SK-N-SH (cell line): ENCODE measurements at regions not wholly inside any gene's neighbourhood (a gene's known extent, or its start where the extent isn't known, plus 50 kb on each side); places are given as distances from the start of the nearest gene placed in this dataset.

Source experiments
- CTCF ChIP-seq: fragments of 200-600 bp; sonication (generic); IDR thresholded peaks from 2 replicates; pipeline ENCODE4 v1.6.1; 2017; ENCODE audit warnings: antibody characterized with exemption, mild to moderate bottlenecking, moderate library complexity
- ELF1 ChIP-seq: IDR thresholded peaks from 2 replicates; pipeline ENCODE4 v1.4.0; 2012
- EP300 ChIP-seq, 2 experiments: IDR thresholded peaks; 2 replicates each; pipeline versions ENCODE4 v1.4.0 to v1.6.1; 2012; ENCODE audit warnings: borderline replicate concordance in 1 of 2, low read depth in 1 of 2, low read length in 1 of 2
- GABPA ChIP-seq: IDR thresholded peaks from 2 replicates; pipeline ENCODE4 v1.4.0; 2012; ENCODE audit warnings: low read depth, mild to moderate bottlenecking
- MAX ChIP-seq: IDR thresholded peaks from 2 replicates; pipeline ENCODE4 v1.4.0; 2012; ENCODE audit warnings: low read depth
- POLR2AphosphoS5 ChIP-seq: IDR thresholded peaks from 2 replicates; pipeline ENCODE4 v1.6.1; 2012; ENCODE audit warnings: low read depth, low read length
- RFX5 ChIP-seq: IDR thresholded peaks from 2 replicates; pipeline ENCODE4 v1.6.1; 2012; ENCODE audit warnings: mild to moderate bottlenecking, improper control_type of control experiment, low read length
- TAF1 ChIP-seq: IDR thresholded peaks from 2 replicates; pipeline ENCODE4 v1.6.1; 2012; ENCODE audit warnings: low read depth, mild to moderate bottlenecking, low read length, moderate library complexity, borderline replicate concordance

- TF ChIP-seq CTCF, result no peak
- TF ChIP-seq TAF1, result peak; percentile 38; the same call in 1 of the 2 replicates
- peak; percentile 33; the same call in 1 of the 2 replicates for TF ChIP-seq POLR2AphosphoS5
- TF ChIP-seq GABPA, result no peak
- TF ChIP-seq RFX5, result no peak
- TF ChIP-seq ELF1, result no peak
- TF ChIP-seq EP300 (IDR thresholded peaks at IDR 0.05; ENCODE audit: borderline replicate concordance in 1 of 2, low read depth in 1 of 2, low read length in 1 of 2), result no peak; a peak in 1 of 4 replicates
- peak; percentile 98 for TF ChIP-seq MAX
Observed at GRCh38 chr15:70195587-70196305, 98.0 kb upstream of the TLE3 start.
